ENCODE measurements at regions not wholly inside any gene's neighbourhood (a gene's known extent, or its start where the extent isn't known, plus 50 kb on each side); places are given as distances from the start of the nearest gene placed in this dataset.

GRCh38 chr9:13437866-13438265 is 158.4 kb upstream of the MPDZ start:
- no peak for TF ChIP-seq CTCF (IDR thresholded peaks at IDR 0.05; ENCODE audit: low read length)
- TF ChIP-seq EZH2phosphoT487 (IDR thresholded peaks at IDR 0.05; ENCODE audit: low read length), result no peak
